ENCODE measurements at regions not wholly inside any gene's neighbourhood (a gene's known extent, or its start where the extent isn't known, plus 50 kb on each side); places are given as distances from the start of the nearest gene placed in this dataset.
"Not testable (repeated sequence)": the region's sequence is repeated elsewhere in the genome, so short reads cannot be mapped to it uniquely, and the experiment has no call there.

- DNase-seq (ENCODE audit: low read depth in 2 of 2), result no peak
These were observed 350.7 kb upstream of the LRRC3B start for GRCh38 chr3:26271848-26272247.

- no peak for DNase-seq (ENCODE audit: low read depth in 2 of 2)
These were observed 349.4 kb upstream of the LRRC3B start for GRCh38 chr3:26273196-26273595.

- no peak for DNase-seq (ENCODE audit: low read depth in 2 of 2)
These were observed 343.5 kb upstream of the LRRC3B start for GRCh38 chr3:26279091-26279490.

- no peak for DNase-seq (ENCODE audit: low read depth in 2 of 2)
These were observed 342.1 kb upstream of the LRRC3B start for GRCh38 chr3:26280517-26280916.

GRCh38 chr3:26281284-26281985, 341.1 kb upstream of the LRRC3B start:
- no peak for DNase-seq (ENCODE audit: low read depth in 2 of 2)

DNA sequence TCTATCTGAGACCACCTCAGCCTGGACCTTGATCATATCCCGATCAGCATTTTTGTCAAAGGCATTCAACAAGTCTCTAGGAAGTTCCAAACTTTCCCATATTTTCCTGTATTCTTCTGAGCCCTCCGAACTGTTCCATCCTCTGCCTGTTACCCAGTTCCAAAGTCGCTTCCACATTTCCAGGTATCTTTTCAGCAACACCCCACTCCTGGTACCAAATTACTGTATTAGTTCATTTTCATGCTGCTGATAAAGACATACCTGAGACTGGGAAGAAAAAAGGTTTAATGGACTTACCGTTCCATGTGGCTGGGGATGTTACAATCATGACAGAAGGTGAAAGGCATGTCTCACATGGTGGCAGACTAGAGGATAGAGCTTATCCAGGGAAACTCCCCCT, 338.1 kb upstream of the LRRC3B start:
- not testable (repeated sequence) for DNase-seq (ENCODE audit: low read depth in 2 of 2)

DNA sequence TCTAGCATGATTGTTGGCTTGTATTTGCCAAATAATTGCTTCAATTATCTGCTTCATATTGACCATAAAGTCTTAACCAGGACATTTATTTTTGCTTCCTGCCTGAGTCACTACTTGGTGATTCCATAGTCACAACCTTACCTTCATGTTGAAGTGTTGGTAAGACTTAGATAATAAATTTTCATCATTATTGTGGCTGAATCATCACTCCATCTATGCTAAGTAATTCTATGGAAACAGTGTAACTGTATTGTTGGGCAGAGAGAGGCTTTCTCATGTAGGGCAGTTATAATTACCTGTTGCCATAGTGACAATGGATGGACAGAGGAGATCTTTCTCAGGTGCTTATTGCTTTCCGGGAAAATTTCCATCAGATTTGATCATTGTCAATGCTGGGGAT, 330.7 kb upstream of the LRRC3B start:
- DNase-seq (ENCODE audit: low read depth in 2 of 2), result no peak

DNA sequence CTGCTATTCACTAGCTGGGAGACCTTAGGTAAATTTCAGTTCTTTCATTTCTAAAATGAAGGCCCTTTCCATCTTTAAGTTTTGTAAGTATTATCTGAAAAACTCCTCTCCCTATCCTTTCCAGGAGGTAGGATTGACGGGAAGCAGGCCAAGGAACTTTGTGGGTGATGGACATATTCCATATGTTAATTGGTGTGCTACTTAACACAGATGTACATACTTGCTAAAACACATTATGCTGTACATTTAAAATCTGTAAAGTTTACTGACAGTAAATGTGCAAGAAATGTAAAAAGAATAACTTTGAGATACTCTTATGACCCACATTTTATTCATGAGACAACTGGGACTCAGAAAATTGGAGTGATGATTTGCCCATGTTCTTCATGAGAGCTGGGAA, 329.8 kb upstream of the LRRC3B start:
- no peak for DNase-seq (ENCODE audit: low read depth in 2 of 2)

GRCh38 chr3:26293329-26293844, 329.2 kb upstream of the LRRC3B start:
- no peak for DNase-seq (ENCODE audit: low read depth in 2 of 2)

DNA sequence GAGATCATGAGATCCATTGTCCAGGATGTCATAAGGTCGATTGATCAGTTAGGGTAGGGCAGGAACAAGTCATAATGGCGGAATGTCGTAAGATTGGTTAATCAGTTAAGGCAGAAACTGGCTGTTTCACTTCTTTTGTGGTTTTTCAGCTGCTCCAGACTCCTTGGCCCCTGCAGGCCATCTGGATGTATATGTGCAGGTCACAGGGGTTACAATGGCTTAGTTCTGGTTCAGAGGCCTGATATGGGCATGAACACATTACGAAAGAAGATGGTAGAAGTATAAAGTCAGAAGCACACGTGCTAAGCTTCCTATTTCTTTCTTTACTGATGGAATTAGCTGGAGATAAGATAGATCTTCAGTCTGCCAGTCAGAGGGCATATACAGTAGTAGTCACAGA, 315.4 kb upstream of the LRRC3B start:
- no peak for DNase-seq (ENCODE audit: low read depth in 2 of 2)

DNA sequence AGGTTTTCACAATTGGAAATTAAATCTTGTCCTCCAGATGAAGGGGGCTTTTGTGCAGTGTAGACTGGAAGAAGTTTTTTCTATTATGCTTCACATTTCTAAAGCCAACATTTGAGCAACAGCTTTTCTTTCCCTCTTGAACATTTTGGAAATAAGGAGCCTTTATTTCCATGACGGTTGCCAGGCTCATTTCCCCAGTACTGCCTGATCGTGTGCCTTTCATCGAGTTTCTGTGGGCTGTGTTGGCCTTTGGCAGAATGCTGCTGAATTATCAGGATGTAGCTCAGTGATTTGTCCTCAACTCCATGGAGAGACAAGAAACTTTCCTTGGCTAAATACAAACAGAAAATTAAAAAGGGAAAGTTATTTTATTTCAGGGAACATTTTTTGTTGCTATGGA, 314.8 kb upstream of the LRRC3B start:
- no peak for DNase-seq (ENCODE audit: low read depth in 2 of 2)

DNA sequence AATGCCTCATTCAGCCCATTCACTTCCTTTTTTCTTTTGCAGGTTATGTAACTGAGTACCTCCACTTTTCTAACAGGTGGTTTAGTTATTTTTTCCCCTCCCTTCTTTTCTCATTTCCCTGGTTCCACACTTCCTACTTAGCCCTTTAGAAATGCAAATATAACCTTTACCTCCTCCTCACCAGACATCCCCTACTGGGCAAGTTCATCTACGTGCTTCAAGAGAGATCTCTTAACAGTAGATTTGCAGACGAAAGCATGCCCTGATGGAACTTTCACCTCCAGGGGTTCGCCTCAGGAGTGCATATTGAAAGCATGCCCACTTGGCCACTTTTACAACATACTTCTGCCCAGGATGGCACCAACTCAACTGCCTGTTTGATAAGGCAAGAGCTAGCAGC, 314.1 kb upstream of the LRRC3B start:
- DNase-seq (ENCODE audit: low read depth in 2 of 2), result no peak

DNA sequence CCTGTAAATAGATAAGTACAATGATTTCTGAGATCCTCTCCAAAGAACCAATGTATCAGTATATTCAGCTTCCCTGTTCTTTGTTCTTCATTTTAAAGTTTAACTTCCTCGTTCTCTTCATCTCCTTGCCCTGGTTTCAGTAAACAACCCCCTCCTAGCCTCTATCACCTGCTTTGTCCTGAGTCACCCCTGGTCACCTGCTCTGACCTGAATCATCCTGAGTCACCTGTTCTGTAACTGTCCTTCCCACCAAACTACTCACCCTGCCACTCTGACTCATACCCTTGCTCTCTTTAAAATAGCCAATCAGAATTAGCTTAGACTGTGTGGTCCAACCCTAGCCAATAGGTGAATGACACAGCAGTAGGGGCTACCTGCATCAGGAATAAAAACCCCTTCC, 313.0 kb upstream of the LRRC3B start:
- DNase-seq (ENCODE audit: low read depth in 2 of 2), result not testable (repeated sequence)

- DNase-seq (ENCODE audit: low read depth in 2 of 2), result no peak
These were observed 309.8 kb upstream of the LRRC3B start for GRCh38 chr3:26312816-26313215.

- DNase-seq (ENCODE audit: low read depth in 2 of 2), result no peak
These were observed 306.1 kb upstream of the LRRC3B start for GRCh38 chr3:26316472-26316871.

DNA sequence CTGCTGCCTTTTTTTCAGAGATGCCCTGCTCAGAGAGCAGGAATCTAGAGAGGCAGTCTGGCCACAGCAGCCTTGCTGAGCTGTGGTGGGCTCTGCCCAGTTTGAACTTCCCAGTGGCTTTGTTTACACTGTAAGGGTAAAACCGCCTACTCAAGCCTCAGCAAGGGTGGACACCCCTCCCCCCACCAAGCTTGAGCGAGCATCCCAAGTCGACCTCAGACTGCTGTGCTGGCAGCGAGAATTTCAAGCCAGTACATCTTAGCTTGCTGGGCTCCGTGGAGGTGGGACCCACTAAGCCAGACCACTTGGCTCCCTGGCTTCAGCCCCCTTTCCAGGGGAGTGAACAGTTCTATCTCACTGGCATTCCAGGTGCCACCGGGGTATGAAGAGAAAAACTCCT, 298.8 kb upstream of the LRRC3B start:
- not testable (repeated sequence) for DNase-seq (ENCODE audit: low read depth in 2 of 2)

DNA sequence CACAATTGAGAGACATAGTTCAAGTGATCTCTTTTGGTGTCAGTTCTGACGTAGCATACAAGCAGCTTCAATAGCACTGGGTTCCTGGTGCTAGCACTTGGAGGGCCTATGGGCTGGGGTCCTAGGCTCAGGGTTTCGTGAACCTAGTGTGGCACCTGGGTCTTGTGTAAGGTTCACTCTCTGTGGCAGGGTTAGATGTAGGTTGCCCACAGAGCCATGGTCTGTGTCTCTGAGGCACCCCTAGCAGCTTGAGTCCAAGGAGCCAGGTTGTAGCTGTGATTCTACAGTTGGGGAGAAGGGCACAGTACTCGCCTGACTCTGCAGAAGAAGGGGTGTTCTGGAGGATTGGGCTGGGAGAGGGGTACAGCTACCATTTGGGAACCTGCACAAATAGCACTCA, 282.6 kb upstream of the LRRC3B start:
- DNase-seq (ENCODE audit: low read depth in 2 of 2), result no peak

- no peak for DNase-seq (ENCODE audit: low read depth in 2 of 2)
These were observed 278.9 kb upstream of the LRRC3B start for GRCh38 chr3:26343647-26344046.

DNA sequence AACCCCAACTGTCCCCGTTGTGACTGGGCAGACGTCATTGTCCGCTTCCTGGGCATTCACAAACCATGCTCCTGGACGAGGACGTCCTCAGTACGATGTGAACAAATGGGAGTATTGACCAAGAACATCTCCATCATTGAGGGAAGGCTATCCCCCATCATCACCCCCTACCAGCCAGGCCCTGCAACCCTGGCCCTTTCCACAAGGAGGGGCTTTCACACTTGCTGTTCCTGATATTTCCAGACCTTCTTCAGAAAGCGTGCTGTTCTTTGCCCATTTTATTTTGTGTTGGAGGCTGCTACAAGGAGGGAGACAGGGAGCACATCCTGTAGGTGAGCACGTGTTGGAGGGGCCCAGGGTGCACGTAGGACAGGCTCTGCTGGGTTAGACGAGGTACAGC, 277.0 kb upstream of the LRRC3B start:
- DNase-seq (ENCODE audit: low read depth in 2 of 2), result no peak

DNA sequence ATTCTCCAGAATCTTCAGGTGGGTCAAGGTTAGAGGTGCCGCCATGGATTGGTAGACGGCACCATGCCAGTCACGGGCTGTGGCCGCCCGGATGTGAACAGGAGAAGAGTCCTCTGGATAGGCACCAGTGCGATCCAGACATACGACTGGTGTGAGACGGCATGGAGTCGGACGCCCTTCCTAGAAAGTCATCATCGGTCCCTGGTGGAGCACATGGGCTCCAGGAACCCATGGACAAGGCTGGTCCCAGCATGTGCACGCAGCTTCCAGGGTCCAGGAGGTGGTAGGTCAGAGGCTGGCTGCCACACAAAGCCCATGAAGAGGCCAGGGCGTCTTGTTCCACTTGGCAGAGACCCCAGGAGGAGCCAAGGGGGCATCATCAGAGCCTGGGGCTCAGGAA, 276.1 kb upstream of the LRRC3B start:
- no peak for DNase-seq (ENCODE audit: low read depth in 2 of 2)

DNA sequence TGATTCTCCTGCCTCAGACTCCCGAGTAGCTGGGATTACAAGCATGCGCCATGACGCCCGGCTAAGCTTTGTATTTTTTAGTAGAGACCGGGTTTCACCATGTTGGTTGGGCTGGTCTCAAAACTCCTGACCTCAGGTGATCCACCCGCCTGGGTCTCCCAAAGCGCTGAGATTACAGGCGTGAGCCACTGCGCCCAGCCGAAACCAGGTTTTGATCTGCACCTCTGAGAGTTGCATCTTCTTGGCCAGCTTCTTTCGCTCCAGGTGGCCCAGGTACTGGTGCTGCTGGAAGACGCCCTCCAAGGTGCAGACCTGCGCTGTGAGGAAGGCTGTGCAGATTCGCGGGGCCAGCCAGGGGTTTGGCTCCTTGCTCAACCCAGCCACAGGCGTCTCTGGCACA, 275.4 kb upstream of the LRRC3B start:
- DNase-seq (ENCODE audit: low read depth in 2 of 2), result no peak

DNA sequence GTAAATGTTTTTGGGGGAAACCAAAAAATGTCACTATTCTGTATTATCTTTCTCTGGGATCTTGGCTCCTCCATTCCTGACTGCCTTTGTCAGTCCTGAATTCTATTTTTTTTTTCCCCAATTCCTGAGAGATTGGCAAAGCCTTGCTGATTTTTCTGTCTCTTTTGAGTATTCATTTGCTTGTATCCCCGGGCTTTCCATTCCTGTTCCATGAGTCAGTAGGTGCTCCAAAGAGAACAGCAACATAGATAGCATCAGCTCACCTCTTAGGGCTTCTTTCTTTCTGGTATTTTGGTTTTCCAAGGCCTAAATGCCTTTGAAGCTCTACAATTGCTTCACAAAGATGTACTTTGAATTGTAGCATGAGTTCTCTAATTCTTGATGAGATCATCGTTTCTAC, 271.7 kb upstream of the LRRC3B start:
- no peak for DNase-seq (ENCODE audit: low read depth in 2 of 2)

GRCh38 chr3:26353097-26353496, 269.5 kb upstream of the LRRC3B start:
- DNase-seq (ENCODE audit: low read depth in 2 of 2), result no peak

DNA sequence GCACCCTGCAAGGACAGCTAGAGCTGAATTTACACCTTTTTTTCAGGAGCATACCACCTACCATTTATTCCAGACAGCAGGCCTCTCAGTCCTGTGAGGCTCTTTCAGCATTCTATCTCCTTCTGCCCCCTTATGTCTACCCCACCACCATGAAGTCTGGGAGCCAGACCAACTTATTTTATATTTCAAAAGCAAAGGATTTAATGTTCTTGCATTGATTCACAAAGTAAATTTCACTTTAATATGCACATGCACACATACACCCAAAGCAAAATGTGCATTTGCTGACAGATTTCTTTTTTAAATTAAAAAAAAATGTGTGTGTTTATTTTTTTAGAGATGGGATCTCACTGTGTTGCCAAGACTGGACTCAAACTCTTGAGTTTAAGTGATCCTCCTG, 264.2 kb upstream of the LRRC3B start:
- DNase-seq (ENCODE audit: low read depth in 2 of 2), result no peak

All from stimulated activated CD4-positive, alpha-beta T cell treated with anti-CD3 and anti-CD28 coated beads, Interleukin-15, amount 100 ng/mL, for 48 hours (primary cell).